K562 (cell line): ENCODE measurements at regions not wholly inside any gene's neighbourhood (a gene's known extent, or its start where the extent isn't known, plus 50 kb on each side); places are given as distances from the start of the nearest gene placed in this dataset.

Experiments used
- ATAC-seq: fragments of 200-7000 bp; cut with Tn5 transposase; 3 replicates; pipeline ENCODE4 v1.9.1; 2020; ENCODE audit warnings: moderate library complexity
- BruUV-seq: library from RNA; stranded (reverse); fragments of 400-500 nt; replicated peaks from 2 replicates; lab custom pipeline; 2021; lab: Mats Ljungman, UMichigan
- CTCF ChIA-PET: fragments of 300-600 bp; formaldehyde crosslinking; extraction: SDS; loops from one replicate; lab custom pipeline; 2021; ENCODE audit warnings: low intra/inter-chr PET ratio; lab: Yijun Ruan, JAX
- POLR2A ChIA-PET: fragments of 300-600, 350-650 bp; sonication (Branson Sonifier 250); formaldehyde crosslinking; extraction: SDS; loops from one replicate; lab custom pipeline; 2021; ENCODE audit warnings: antibody characterized with exemption, inconsistent platforms; lab: Yijun Ruan, JAX
- DNase-seq, 4 experiments: peaks; one replicate each; pipeline versions ENCODE4 v3.0.0 to v3.0.0-alpha.2; 2011 to 2018; ENCODE audit warnings: low spot score in 3 of 4, mixed read lengths in 3 of 4; ENCODE audit errors: extremely low read depth in 1 of 4
- FAIRE-seq: peaks from 2 replicates; lab custom pipeline; 2011; peaks lifted over from hg19 to GRCh38; lab: Jason Lieb, UNC
- H2AFZ ChIP-seq: 2 replicates; pipeline ENCODE4 v1.6.0; 2011; ENCODE audit warnings: low read depth, low read length, control low read depth, inconsistent platforms
- H3K27ac ChIP-seq: fragments of 200-600 bp; 3 replicates; pipeline ENCODE4 v1.8.0; 2011; ENCODE audit warnings: low read depth, mild to moderate bottlenecking, control low read depth, inconsistent platforms, low read length, moderate library complexity, mixed read lengths; ENCODE audit errors: extremely low read depth
- H3K27me3 ChIP-seq, 2 experiments: fragments of 300-600 bp in 1 of 2; 2 replicates in 1 of 2; 3 replicates in 1 of 2; pipeline versions ENCODE4 v1.6.0 to v1.8.0; 2011; ENCODE audit warnings: inconsistent platforms in 2 of 2, low read length in 2 of 2, mild to moderate bottlenecking in 1 of 2, mixed read lengths in 1 of 2, moderate library complexity in 1 of 2; ENCODE audit not compliant: control insufficient read depth in 2 of 2, insufficient read depth in 2 of 2
- H3K36me3 ChIP-seq: fragments of 300-600 bp; 3 replicates; pipeline ENCODE4 v1.8.0; 2011; ENCODE audit warnings: mild to moderate bottlenecking, low read length, inconsistent platforms; ENCODE audit not compliant: control insufficient read depth, insufficient read depth
- H3K4me1 ChIP-seq, 2 experiments: fragments of 200-600 bp in 1 of 2; replicated peaks in 1 of 2; 2 replicates in 1 of 2; 3 replicates in 1 of 2; pipeline versions ENCODE4 v1.5.1 to v1.8.0; 2011; ENCODE audit warnings: inconsistent platforms in 2 of 2, low read length in 2 of 2, mild to moderate bottlenecking in 1 of 2, mixed read lengths in 1 of 2, moderate library complexity in 1 of 2; ENCODE audit not compliant: control insufficient read depth in 2 of 2, insufficient read depth in 2 of 2
- H3K4me2 ChIP-seq: 2 replicates; pipeline ENCODE4 v1.6.1; 2011; ENCODE audit warnings: low read length, control low read depth, inconsistent platforms, mixed read lengths; ENCODE audit not compliant: insufficient read depth
- H3K4me3 ChIP-seq: fragments of 200-600 bp; sonication (generic), shearing (Covaris generic); 2 replicates; pipeline ENCODE4 v1.5.1; 2016; ENCODE audit warnings: control low read depth, inconsistent platforms
- H3K79me2 ChIP-seq: fragments of 200-600 bp; 3 replicates; pipeline ENCODE4 v1.8.0; 2011; ENCODE audit warnings: low read length, inconsistent platforms; ENCODE audit not compliant: control insufficient read depth, insufficient read depth
- H3K9ac ChIP-seq, 2 experiments: 2 replicates each; pipeline versions ENCODE4 v1.6.0 to v1.6.1; 2011; ENCODE audit warnings: low read depth in 2 of 2, low read length in 2 of 2, control low read depth in 1 of 2, inconsistent platforms in 1 of 2, mild to moderate bottlenecking in 1 of 2, mixed read lengths in 1 of 2; ENCODE audit not compliant: insufficient read depth in 1 of 2
- H3K9me1 ChIP-seq: one replicate; pipeline ENCODE4 v1.6.0; 2011; ENCODE audit warnings: inconsistent platforms, mild to moderate bottlenecking, low read length, moderate library complexity; ENCODE audit not compliant: control insufficient read depth, insufficient read depth
- H3K9me3 ChIP-seq: replicated peaks from 2 replicates; pipeline ENCODE4 v1.5.1; 2011; ENCODE audit warnings: low read depth, low read length, inconsistent platforms; ENCODE audit not compliant: control insufficient read depth, insufficient read depth
- H4K20me1 ChIP-seq: replicated peaks from 2 replicates; pipeline ENCODE4 v1.6.1; 2011; ENCODE audit warnings: low read length, inconsistent platforms, mixed read lengths; ENCODE audit not compliant: control insufficient read depth, insufficient read depth
- CREB1 ChIP-seq, 2 experiments: sonication (generic) in 1 of 2; formaldehyde crosslinking in 1 of 2; IDR thresholded peaks; 2 replicates each; pipeline versions ENCODE4 v1.6.1 to v1.8.0; 2012 to 2022; ENCODE audit warnings: inconsistent platforms in 1 of 2, mild to moderate bottlenecking in 1 of 2, missing genetic modification reagents in 1 of 2, moderate library complexity in 1 of 2
- CSDE1 ChIP-seq, 2 experiments: fragments of 450-650 bp; IDR thresholded peaks; 2 replicates each; pipeline ENCODE4 v1.6.1; 2016; ENCODE audit warnings: mild to moderate bottlenecking in 1 of 2
- GABPB2 ChIP-seq: fragments of 250-450 bp; sonication (Bioruptor Pico); conservative IDR thresholded peaks from 2 replicates; pipeline ENCODE4 v1.5.1; 2021; ENCODE audit warnings: mild to moderate bottlenecking
- KLF1 ChIP-seq: fragments of 450-650 bp; IDR thresholded peaks from 2 replicates; pipeline ENCODE4 v1.6.1; 2016; ENCODE audit warnings: missing genetic modification characterization, missing compliant biosample characterization
- NRF1 ChIP-seq, 2 experiments: fragments of 450-650 bp; IDR thresholded peaks in 1 of 2; conservative IDR thresholded peaks in 1 of 2; 2 replicates each; pipeline ENCODE4 v1.6.1; 2014; ENCODE audit warnings: mild to moderate bottlenecking in 2 of 2
- TSC22D4 ChIP-seq: fragments of 450-650 bp; IDR thresholded peaks from 2 replicates; pipeline ENCODE4 v1.6.1; 2016; ENCODE audit warnings: missing genetic modification characterization, missing biosample characterization, control low read depth
- ZHX1 ChIP-seq: fragments of 150-350 bp; conservative IDR thresholded peaks from 2 replicates; pipeline ENCODE4 v1.6.1; 2014; ENCODE audit warnings: low read length
- WGBS: fragments of 100-300 bp; shearing (Covaris generic); methylation state at CpG from one replicate; pipeline ENCODE4 v1.1.6; 2016; ENCODE audit warnings: low coverage, mixed read lengths; ENCODE audit not compliant: insufficient coverage; ENCODE audit errors: missing lambda C conversion rate; 5-methylcytosine and 5-hydroxymethylcytosine counted together
- in situ Hi-C: fragments of 300-500 bp; cut with MboI; formaldehyde crosslinking; loops from 4 replicates; pipeline ENCODE4 v1.15.0; 2018; ENCODE audit warnings: inconsistent platforms, mixed read lengths
- intact Hi-C: fragments of 100-400 bp; cut with micrococcal nuclease; formaldehyde crosslinking; loops from 2 replicates; pipeline ENCODE4 v1.14.2; 2022
- TF ChIP-seq, protein P1 (sequence below): fragments of 250-450 bp; sonication (Bioruptor Pico); IDR thresholded peaks from 2 replicates; pipeline ENCODE4 v1.6.1; 2021; ENCODE audit warnings: mild to moderate bottlenecking
- TF ChIP-seq, protein P2 (sequence below): sonication (generic); formaldehyde crosslinking; IDR thresholded peaks from 2 replicates; pipeline ENCODE4 v1.8.1; 2022; ENCODE audit warnings: missing genetic modification reagents
- TF ChIP-seq, protein P3 (sequence below), 2 experiments: fragments of 250-450 bp in 1 of 2; fragments of 450-650 bp in 1 of 2; sonication (Bioruptor Pico) in 1 of 2; IDR thresholded peaks; 2 replicates each; pipeline versions ENCODE4 v1.6.1 to v1.8.0; 2016 to 2021; ENCODE audit warnings: mild to moderate bottlenecking in 2 of 2, moderate library complexity in 2 of 2, missing compliant biosample characterization in 1 of 2, missing genetic modification characterization in 1 of 2

DNA sequence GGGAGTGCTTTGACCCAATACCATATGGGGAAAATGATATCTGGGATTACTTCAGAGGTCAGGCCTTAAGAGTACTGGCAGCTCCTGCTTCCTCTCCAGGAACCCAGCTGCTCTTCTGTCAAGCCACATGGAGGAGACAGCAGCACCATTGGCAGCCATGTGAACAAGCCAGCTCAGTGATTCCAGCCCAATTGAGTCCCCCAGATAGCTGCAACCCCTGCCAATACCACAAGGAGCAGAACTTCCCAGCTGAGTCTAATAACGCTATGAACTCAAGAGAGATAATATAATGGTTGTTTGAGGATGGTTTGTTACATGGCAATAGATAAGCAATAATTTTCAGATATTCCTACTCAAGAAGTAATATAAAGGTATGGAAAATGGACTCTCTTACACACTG is 126.8 kb upstream of the CPNE4 start:
- Histone ChIP-seq H3K36me3 (no peaks in the 10 kb centered on the region), H3K4me3 (no peak overlapping the region), H3K9me1 (no peaks in the 10 kb centered on the region), H3K27me3 (no peaks in the 10 kb centered on the region), H3K9me3 (no peaks in the 10 kb centered on the region), H3K9ac (no peak overlapping the region), H4K20me1 (no peaks in the 10 kb centered on the region), H3K4me2 (no peak overlapping the region), H3K4me1 (no peaks in the 10 kb centered on the region), H3K79me2 (no peaks in the 10 kb centered on the region), H2AFZ (no peak overlapping the region), H3K27ac (no peak overlapping the region)
- FAIRE-seq (no peak), DNase-seq (peak in 1 of 4 experiments; percentile 1), ATAC-seq (no peak)
- BruUV-seq: no TSS peak
- WGBS: 0% methylated on average over 1 of the region's 1 CpG
- in situ Hi-C loops (no loop called here), intact Hi-C loops (no loop called here)
- POLR2A ChIA-PET: no interaction called here
- TF ChIP-seq CREB1 (IDR thresholded peaks at IDR 0.05) (no peak), CREB1 (CRISPR knock-in tag; IDR thresholded peaks at IDR 0.05) (no peak), TSC22D4 (tag) (no peak), CSDE1 (IDR thresholded peaks at IDR 0.05) (no peak), ZHX1 (no peak), GABPB2 (CRISPR knock-in tag) (no peak), KLF1 (tag) (no peak), NRF1 (conservative IDR thresholded peaks at IDR 0.05 in 1 of 2, IDR thresholded peaks at IDR 0.05 in 1 of 2) (no peak)
- TF ChIP-seq, protein P1, sequence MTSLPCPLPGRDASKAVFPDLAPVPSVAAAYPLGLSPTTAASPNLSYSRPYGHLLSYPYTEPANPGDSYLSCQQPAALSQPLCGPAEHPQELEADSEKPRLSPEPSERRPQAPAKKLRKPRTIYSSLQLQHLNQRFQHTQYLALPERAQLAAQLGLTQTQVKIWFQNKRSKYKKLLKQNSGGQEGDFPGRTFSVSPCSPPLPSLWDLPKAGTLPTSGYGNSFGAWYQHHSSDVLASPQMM: no peak
- TF ChIP-seq, protein P2, sequence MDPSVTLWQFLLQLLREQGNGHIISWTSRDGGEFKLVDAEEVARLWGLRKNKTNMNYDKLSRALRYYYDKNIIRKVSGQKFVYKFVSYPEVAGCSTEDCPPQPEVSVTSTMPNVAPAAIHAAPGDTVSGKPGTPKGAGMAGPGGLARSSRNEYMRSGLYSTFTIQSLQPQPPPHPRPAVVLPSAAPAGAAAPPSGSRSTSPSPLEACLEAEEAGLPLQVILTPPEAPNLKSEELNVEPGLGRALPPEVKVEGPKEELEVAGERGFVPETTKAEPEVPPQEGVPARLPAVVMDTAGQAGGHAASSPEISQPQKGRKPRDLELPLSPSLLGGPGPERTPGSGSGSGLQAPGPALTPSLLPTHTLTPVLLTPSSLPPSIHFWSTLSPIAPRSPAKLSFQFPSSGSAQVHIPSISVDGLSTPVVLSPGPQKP (CRISPR knock-in tag): no peak
- TF ChIP-seq, protein P3, sequence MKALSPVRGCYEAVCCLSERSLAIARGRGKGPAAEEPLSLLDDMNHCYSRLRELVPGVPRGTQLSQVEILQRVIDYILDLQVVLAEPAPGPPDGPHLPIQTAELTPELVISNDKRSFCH (CRISPR knock-in tag; IDR thresholded peaks at IDR 0.05): no peak
- TF ChIP-seq, protein P3 (tag; IDR thresholded peaks at IDR 0.05): no peak
- CTCF ChIA-PET: no interaction called here
